ENCODE measurements at regions not wholly inside any gene's neighbourhood (a gene's known extent, or its start where the extent isn't known, plus 50 kb on each side); places are given as distances from the start of the nearest gene placed in this dataset.
"Not testable (repeated sequence)": the region's sequence is repeated elsewhere in the genome, so short reads cannot be mapped to it uniquely, and the experiment has no call there.

DNA sequence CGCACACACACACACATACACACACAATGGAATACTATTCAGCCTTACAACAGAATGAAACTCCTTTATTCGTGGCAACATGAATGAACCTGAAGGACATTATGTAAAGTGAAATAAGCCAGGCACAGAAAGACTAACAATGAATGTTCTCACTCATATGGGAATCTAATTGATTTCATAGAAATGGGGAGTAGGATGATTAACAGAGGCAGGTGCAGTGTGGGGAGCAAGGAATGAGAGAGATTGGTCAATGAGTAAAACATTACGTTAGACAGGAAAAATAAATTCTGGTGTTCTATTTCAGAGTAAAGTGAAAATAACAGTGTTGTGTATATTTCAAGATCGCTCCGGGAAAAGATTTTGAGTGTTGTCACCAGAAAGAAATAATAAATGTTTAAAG is 694.5 kb downstream of the NXPH1 start:
- H3K9ac ChIP-seq (ENCODE audit: low read length) = no peak overlapping the region
- H3K79me2 ChIP-seq (ENCODE audit: insufficient read depth, low read length) = no peaks in the 10 kb centered on the region
- no peaks in the 10 kb centered on the region for H3K36me3 Mint-ChIP-seq (ENCODE audit: low read depth, unreplicated experiment)
- TF ChIP-seq EZH2 (IDR thresholded peaks at IDR 0.05; ENCODE audit: insufficient read depth, low read length) = no peak
- TF ChIP-seq, protein P1, sequence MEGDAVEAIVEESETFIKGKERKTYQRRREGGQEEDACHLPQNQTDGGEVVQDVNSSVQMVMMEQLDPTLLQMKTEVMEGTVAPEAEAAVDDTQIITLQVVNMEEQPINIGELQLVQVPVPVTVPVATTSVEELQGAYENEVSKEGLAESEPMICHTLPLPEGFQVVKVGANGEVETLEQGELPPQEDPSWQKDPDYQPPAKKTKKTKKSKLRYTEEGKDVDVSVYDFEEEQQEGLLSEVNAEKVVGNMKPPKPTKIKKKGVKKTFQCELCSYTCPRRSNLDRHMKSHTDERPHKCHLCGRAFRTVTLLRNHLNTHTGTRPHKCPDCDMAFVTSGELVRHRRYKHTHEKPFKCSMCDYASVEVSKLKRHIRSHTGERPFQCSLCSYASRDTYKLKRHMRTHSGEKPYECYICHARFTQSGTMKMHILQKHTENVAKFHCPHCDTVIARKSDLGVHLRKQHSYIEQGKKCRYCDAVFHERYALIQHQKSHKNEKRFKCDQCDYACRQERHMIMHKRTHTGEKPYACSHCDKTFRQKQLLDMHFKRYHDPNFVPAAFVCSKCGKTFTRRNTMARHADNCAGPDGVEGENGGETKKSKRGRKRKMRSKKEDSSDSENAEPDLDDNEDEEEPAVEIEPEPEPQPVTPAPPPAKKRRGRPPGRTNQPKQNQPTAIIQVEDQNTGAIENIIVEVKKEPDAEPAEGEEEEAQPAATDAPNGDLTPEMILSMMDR (IDR thresholded peaks at IDR 0.05; ENCODE audit: insufficient read depth, low read depth, low read length) = no peak
- peaks cover 3% of the 10 kb centered on the region for H3K4me1 Mint-ChIP-seq (ENCODE audit: low read depth, unreplicated experiment)
- no peak for FAIRE-seq
- H3K4me3 Mint-ChIP-seq (ENCODE audit: unreplicated experiment) = no peak overlapping the region
- no peak overlapping the region for H3K27ac Mint-ChIP-seq (ENCODE audit: unreplicated experiment)
- no peaks in the 10 kb centered on the region for H4K20me1 ChIP-seq (ENCODE audit: insufficient read depth, low read length)
- no peak overlapping the region for H3K4me3 ChIP-seq (ENCODE audit: insufficient read depth, low read depth, low read length)
- no peaks in the 10 kb centered on the region for H3K27me3 ChIP-seq (ENCODE audit: insufficient read depth, low read length)
- no peak for DNase-seq (ENCODE audit: low read depth)
- H2AFZ ChIP-seq (ENCODE audit: low read depth, low read length) = no peak overlapping the region
- no peaks in the 10 kb centered on the region for H3K4me1 ChIP-seq (ENCODE audit: insufficient read depth, low read length)
- no peak overlapping the region for H3K27ac ChIP-seq (ENCODE audit: low read depth, low read length)
- no peaks in the 10 kb centered on the region for H3K9me3 ChIP-seq (ENCODE audit: insufficient read depth, low read depth, low read length)
- H3K4me2 ChIP-seq (ENCODE audit: low read length) = no peak overlapping the region
- no peaks in the 10 kb centered on the region for H3K36me3 ChIP-seq (ENCODE audit: insufficient read depth, low read length)
- no peaks in the 10 kb centered on the region for H3K9me3 Mint-ChIP-seq (ENCODE audit: unreplicated experiment)
- H3K27me3 Mint-ChIP-seq (ENCODE audit: low read depth, unreplicated experiment) = no peaks in the 10 kb centered on the region

DNA sequence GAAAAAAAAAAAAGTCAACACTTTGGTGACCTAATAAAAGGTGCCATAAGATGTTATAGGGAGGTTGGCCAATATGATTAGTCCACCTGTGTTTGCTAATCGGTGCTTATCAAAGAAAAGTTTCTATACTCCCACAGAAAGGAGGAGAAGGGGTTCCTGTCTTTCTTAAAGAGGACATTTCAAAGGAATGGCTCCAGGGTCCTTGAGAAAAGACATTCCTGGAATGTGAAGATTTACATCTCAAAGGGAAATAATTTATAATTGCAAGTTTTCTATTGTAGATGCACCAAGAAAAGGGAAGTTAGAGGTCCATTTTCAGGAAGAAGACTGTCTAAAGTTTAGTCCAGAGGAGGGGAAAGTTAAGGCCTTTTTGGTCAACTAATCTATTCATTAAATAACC is 715.3 kb downstream of the NXPH1 start:
- TF ChIP-seq, protein P1 (IDR thresholded peaks at IDR 0.05; ENCODE audit: insufficient read depth, low read depth, low read length) = no peak
- no peak for TF ChIP-seq EZH2 (IDR thresholded peaks at IDR 0.05; ENCODE audit: insufficient read depth, low read length)
- Mint-ChIP-seq H3K36me3 (ENCODE audit: low read depth, unreplicated experiment) (no peaks in the 10 kb centered on the region), H3K9me3 (ENCODE audit: unreplicated experiment) (peaks cover 7% of the 10 kb centered on the region), H3K4me3 (ENCODE audit: unreplicated experiment) (no peak overlapping the region), H3K27me3 (ENCODE audit: low read depth, unreplicated experiment) (no peaks in the 10 kb centered on the region), H3K4me1 (ENCODE audit: low read depth, unreplicated experiment) (peaks cover 4% of the 10 kb centered on the region), H3K27ac (ENCODE audit: unreplicated experiment) (no peak overlapping the region)
- Histone ChIP-seq H3K27ac (ENCODE audit: low read depth, low read length) (no peak overlapping the region), H3K79me2 (ENCODE audit: insufficient read depth, low read length) (no peaks in the 10 kb centered on the region), H3K9me3 (ENCODE audit: insufficient read depth, low read depth, low read length) (no peaks in the 10 kb centered on the region), H2AFZ (ENCODE audit: low read depth, low read length) (no peak overlapping the region), H4K20me1 (ENCODE audit: insufficient read depth, low read length) (no peaks in the 10 kb centered on the region), H3K4me1 (ENCODE audit: insufficient read depth, low read length) (no peaks in the 10 kb centered on the region), H3K36me3 (ENCODE audit: insufficient read depth, low read length) (no peaks in the 10 kb centered on the region), H3K9ac (ENCODE audit: low read length) (no peak overlapping the region), H3K4me3 (ENCODE audit: insufficient read depth, low read depth, low read length) (no peak overlapping the region), H3K4me2 (ENCODE audit: low read length) (no peak overlapping the region), H3K27me3 (ENCODE audit: insufficient read depth, low read length) (no peaks in the 10 kb centered on the region)
- no peak for FAIRE-seq
- no peak for DNase-seq (ENCODE audit: low read depth)

DNA sequence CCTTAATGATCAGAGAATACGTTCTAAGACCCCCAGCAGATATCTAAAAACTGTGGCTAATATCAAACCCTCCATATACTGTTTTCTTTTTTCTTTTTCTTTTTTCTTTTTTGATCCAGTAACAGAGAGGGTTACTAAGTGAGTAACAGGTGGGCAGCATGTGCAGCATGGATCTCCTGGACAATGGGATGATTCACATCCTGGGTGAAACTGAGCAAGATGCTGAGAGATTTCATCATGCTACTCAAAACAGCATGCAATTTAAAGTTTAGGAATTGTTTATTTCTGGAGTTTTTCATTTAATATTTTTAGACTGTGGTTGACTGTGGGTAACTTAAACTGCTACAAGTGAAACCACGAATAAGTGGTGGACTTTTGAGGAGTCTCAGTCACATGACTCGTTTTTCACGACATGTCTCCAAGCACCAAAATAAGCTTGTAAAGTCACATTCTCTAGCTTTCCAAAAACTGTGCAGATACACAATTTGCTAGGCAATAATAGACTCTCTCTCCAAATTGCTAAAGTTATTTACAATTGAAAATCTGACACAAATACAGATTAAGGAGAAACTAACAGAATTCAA is 716.2 kb downstream of the NXPH1 start:
- Mint-ChIP-seq H3K4me1 (ENCODE audit: low read depth, unreplicated experiment) (peaks cover 4% of the 10 kb centered on the region), H3K9me3 (ENCODE audit: unreplicated experiment) (peaks cover 7% of the 10 kb centered on the region), H3K27me3 (ENCODE audit: low read depth, unreplicated experiment) (no peaks in the 10 kb centered on the region), H3K36me3 (ENCODE audit: low read depth, unreplicated experiment) (no peaks in the 10 kb centered on the region), H3K4me3 (ENCODE audit: unreplicated experiment) (no peak overlapping the region), H3K27ac (ENCODE audit: unreplicated experiment) (peak overlapping the region; percentile 91)
- no peaks in the 10 kb centered on the region for H3K9me3 ChIP-seq (ENCODE audit: insufficient read depth, low read depth, low read length)
- H3K27me3 ChIP-seq (ENCODE audit: insufficient read depth, low read length) = no peaks in the 10 kb centered on the region
- H3K9ac ChIP-seq (ENCODE audit: low read length) = no peak overlapping the region
- peak; percentile 3 for DNase-seq (ENCODE audit: low read depth)
- H4K20me1 ChIP-seq (ENCODE audit: insufficient read depth, low read length) = no peaks in the 10 kb centered on the region
- H3K4me3 ChIP-seq (ENCODE audit: insufficient read depth, low read depth, low read length) = no peak overlapping the region
- no peaks in the 10 kb centered on the region for H3K79me2 ChIP-seq (ENCODE audit: insufficient read depth, low read length)
- no peak for TF ChIP-seq EZH2 (IDR thresholded peaks at IDR 0.05; ENCODE audit: insufficient read depth, low read length)
- TF ChIP-seq, protein P1 (IDR thresholded peaks at IDR 0.05; ENCODE audit: insufficient read depth, low read depth, low read length) = no peak
- no peak overlapping the region for H2AFZ ChIP-seq (ENCODE audit: low read depth, low read length)
- H3K4me1 ChIP-seq (ENCODE audit: insufficient read depth, low read length) = no peaks in the 10 kb centered on the region
- FAIRE-seq = no peak
- no peak overlapping the region for H3K4me2 ChIP-seq (ENCODE audit: low read length)
- H3K27ac ChIP-seq (ENCODE audit: low read depth, low read length) = no peak overlapping the region
- H3K36me3 ChIP-seq (ENCODE audit: insufficient read depth, low read length) = no peaks in the 10 kb centered on the region

DNA sequence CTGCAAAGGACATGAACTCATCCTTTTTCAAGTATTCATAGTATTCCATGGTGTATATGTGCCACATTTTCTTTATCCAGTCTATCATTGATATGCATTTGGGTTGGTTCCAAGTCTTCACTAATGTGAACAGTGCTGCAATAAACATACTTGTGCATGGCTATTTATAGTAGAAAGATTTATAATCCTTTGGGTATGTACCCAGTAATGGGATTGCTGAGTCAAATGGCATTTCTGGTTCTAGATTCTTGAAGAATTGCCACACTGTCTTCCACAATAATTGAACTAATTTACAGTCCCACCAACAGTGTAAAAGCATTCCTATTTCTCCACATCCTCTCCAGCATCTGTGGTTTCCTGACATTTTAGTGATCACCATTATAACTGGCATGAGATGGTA is 730.3 kb downstream of the NXPH1 start:
- not testable (repeated sequence) for H3K79me2 ChIP-seq (ENCODE audit: insufficient read depth, low read length); H3K36me3 ChIP-seq (ENCODE audit: insufficient read depth, low read length); H3K27ac ChIP-seq (ENCODE audit: low read depth, low read length); H4K20me1 ChIP-seq (ENCODE audit: insufficient read depth, low read length); H3K27me3 ChIP-seq (ENCODE audit: insufficient read depth, low read length); H3K4me2 ChIP-seq (ENCODE audit: low read length); H3K4me1 ChIP-seq (ENCODE audit: insufficient read depth, low read length); H3K9ac ChIP-seq (ENCODE audit: low read length); H3K9me3 Mint-ChIP-seq (ENCODE audit: unreplicated experiment); H3K4me3 ChIP-seq (ENCODE audit: insufficient read depth, low read depth, low read length); H3K9me3 ChIP-seq (ENCODE audit: insufficient read depth, low read depth, low read length); H2AFZ ChIP-seq (ENCODE audit: low read depth, low read length); H3K4me3 Mint-ChIP-seq (ENCODE audit: unreplicated experiment); H3K27me3 Mint-ChIP-seq (ENCODE audit: low read depth, unreplicated experiment); FAIRE-seq; H3K36me3 Mint-ChIP-seq (ENCODE audit: low read depth, unreplicated experiment); H3K4me1 Mint-ChIP-seq (ENCODE audit: low read depth, unreplicated experiment)
- DNase-seq (ENCODE audit: low read depth) = peak; percentile 27
- H3K27ac Mint-ChIP-seq (ENCODE audit: unreplicated experiment) = peak overlapping the region; percentile 71

Measured in astrocyte (in vitro differentiated cells and primary cell).